ENCODE measurements at regions not wholly inside any gene's neighbourhood (a gene's known extent, or its start where the extent isn't known, plus 50 kb on each side); places are given as distances from the start of the nearest gene placed in this dataset.

DNA sequence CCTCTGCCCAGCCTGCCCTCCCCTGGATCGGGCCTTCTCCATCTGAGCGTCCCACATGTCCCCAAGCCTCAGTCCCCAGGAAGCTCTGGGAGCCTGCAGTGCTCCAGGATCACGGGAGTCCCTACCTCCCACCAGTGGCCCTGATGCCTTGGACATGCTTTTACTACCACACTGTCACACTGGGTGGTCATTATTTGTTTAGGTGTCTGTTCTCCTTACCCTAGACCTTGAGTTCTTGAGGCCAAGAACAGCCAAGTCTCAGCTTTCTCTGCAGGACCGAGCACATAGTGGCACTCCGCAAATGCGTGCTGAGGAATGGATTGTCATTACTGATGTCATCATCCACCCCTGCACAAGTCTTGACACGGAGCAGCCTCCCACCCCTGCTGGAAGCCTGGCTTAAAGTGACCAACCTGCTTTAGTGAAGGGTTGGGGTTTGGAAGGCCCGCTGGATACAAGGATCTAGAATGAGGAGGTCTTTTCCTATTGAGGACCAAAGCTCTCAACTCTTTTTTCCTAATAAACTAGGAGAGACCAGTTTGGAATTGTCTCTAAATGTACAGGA, 132.9 kb upstream of the CRHR1 start:
- TF ChIP-seq ZNF391 (tag by site-specific recombination; IDR thresholded peaks at IDR 0.05; ENCODE audit: borderline replicate concordance, low read depth) (no peak), ZNF501 (tag by site-specific recombination; IDR thresholded peaks at IDR 0.05) (no peak), ZNF174 (tag by site-specific recombination; IDR thresholded peaks at IDR 0.05) (no peak), ZBTB7A (tag by site-specific recombination; IDR thresholded peaks at IDR 0.05; ENCODE audit: low read depth) (no peak), WT1 (tag by site-specific recombination; IDR thresholded peaks at IDR 0.05) (no peak), HOXA7 (CRISPR knock-in tag; IDR thresholded peaks at IDR 0.05; ENCODE audit: borderline replicate concordance) (no peak)
- TF ChIP-seq, protein P1, sequence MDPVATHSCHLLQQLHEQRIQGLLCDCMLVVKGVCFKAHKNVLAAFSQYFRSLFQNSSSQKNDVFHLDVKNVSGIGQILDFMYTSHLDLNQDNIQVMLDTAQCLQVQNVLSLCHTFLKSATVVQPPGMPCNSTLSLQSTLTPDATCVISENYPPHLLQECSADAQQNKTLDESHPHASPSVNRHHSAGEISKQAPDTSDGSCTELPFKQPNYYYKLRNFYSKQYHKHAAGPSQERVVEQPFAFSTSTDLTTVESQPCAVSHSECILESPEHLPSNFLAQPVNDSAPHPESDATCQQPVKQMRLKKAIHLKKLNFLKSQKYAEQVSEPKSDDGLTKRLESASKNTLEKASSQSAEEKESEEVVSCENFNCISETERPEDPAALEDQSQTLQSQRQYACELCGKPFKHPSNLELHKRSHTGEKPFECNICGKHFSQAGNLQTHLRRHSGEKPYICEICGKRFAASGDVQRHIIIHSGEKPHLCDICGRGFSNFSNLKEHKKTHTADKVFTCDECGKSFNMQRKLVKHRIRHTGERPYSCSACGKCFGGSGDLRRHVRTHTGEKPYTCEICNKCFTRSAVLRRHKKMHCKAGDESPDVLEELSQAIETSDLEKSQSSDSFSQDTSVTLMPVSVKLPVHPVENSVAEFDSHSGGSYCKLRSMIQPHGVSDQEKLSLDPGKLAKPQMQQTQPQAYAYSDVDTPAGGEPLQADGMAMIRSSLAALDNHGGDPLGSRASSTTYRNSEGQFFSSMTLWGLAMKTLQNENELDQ (tag by site-specific recombination; IDR thresholded peaks at IDR 0.05; ENCODE audit: low read depth): no peak
- TF ChIP-seq, protein P2, sequence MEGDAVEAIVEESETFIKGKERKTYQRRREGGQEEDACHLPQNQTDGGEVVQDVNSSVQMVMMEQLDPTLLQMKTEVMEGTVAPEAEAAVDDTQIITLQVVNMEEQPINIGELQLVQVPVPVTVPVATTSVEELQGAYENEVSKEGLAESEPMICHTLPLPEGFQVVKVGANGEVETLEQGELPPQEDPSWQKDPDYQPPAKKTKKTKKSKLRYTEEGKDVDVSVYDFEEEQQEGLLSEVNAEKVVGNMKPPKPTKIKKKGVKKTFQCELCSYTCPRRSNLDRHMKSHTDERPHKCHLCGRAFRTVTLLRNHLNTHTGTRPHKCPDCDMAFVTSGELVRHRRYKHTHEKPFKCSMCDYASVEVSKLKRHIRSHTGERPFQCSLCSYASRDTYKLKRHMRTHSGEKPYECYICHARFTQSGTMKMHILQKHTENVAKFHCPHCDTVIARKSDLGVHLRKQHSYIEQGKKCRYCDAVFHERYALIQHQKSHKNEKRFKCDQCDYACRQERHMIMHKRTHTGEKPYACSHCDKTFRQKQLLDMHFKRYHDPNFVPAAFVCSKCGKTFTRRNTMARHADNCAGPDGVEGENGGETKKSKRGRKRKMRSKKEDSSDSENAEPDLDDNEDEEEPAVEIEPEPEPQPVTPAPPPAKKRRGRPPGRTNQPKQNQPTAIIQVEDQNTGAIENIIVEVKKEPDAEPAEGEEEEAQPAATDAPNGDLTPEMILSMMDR (tag by site-specific recombination; IDR thresholded peaks at IDR 0.05): no peak
- TF ChIP-seq, protein P3, sequence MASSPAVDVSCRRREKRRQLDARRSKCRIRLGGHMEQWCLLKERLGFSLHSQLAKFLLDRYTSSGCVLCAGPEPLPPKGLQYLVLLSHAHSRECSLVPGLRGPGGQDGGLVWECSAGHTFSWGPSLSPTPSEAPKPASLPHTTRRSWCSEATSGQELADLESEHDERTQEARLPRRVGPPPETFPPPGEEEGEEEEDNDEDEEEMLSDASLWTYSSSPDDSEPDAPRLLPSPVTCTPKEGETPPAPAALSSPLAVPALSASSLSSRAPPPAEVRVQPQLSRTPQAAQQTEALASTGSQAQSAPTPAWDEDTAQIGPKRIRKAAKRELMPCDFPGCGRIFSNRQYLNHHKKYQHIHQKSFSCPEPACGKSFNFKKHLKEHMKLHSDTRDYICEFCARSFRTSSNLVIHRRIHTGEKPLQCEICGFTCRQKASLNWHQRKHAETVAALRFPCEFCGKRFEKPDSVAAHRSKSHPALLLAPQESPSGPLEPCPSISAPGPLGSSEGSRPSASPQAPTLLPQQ (tag by site-specific recombination; IDR thresholded peaks at IDR 0.05): no peak

Data from HEK293 (cell line).